VCaP (cell line): ENCODE measurements at regions not wholly inside any gene's neighbourhood (a gene's known extent, or its start where the extent isn't known, plus 50 kb on each side); places are given as distances from the start of the nearest gene placed in this dataset.

Source experiments
- H3K27ac ChIP-seq: fragments of 450-650 bp; 2 replicates; pipeline ENCODE4 v1.5.1; 2017
- CTCF ChIP-seq: fragments of 450-650 bp; conservative IDR thresholded peaks from 2 replicates; pipeline ENCODE4 v1.5.1; 2017; ENCODE audit warnings: mild to moderate bottlenecking, moderate library complexity

- no peak overlapping the region for H3K27ac ChIP-seq
- TF ChIP-seq CTCF, result no peak
These were observed 572.3 kb downstream of the PRKD1 start for GRCh38 chr14:29355331-29355730.

- TF ChIP-seq CTCF, result no peak
- H3K27ac ChIP-seq, result no peak overlapping the region
These were observed 571.8 kb downstream of the PRKD1 start for GRCh38 chr14:29355846-29356245.

GRCh38 chr14:29360656-29361055 is 567.0 kb downstream of the PRKD1 start:
- no peak overlapping the region for H3K27ac ChIP-seq
- no peak for TF ChIP-seq CTCF

- TF ChIP-seq CTCF, result no peak
- no peak overlapping the region for H3K27ac ChIP-seq
These were observed 557.6 kb downstream of the PRKD1 start for GRCh38 chr14:29370024-29370423.

- H3K27ac ChIP-seq, result no peak overlapping the region
- no peak for TF ChIP-seq CTCF
These were observed 551.4 kb downstream of the PRKD1 start for GRCh38 chr14:29376237-29376636.

- no peak for TF ChIP-seq CTCF
These were observed 546.8 kb downstream of the PRKD1 start for GRCh38 chr14:29380826-29381225.

GRCh38 chr14:29388571-29388970 is 539.1 kb downstream of the PRKD1 start:
- H3K27ac ChIP-seq, result no peak overlapping the region
- TF ChIP-seq CTCF, result no peak

More at GRCh38 chr14:29380826-29381225, 546.8 kb downstream of the PRKD1 start:
- no peak overlapping the region for H3K27ac ChIP-seq
